NCI-H2081 (cell line): ENCODE measurements at regions not wholly inside any gene's neighbourhood (a gene's known extent, or its start where the extent isn't known, plus 50 kb on each side); places are given as distances from the start of the nearest gene placed in this dataset.
"Not testable (repeated sequence)": the region's sequence is repeated elsewhere in the genome, so short reads cannot be mapped to it uniquely, and the experiment has no call there.

Experiments
- DNase-seq, 2 experiments: peaks; one replicate each; lab custom pipeline; 2025; lab: John Stamatoyannopoulos, UW

DNA sequence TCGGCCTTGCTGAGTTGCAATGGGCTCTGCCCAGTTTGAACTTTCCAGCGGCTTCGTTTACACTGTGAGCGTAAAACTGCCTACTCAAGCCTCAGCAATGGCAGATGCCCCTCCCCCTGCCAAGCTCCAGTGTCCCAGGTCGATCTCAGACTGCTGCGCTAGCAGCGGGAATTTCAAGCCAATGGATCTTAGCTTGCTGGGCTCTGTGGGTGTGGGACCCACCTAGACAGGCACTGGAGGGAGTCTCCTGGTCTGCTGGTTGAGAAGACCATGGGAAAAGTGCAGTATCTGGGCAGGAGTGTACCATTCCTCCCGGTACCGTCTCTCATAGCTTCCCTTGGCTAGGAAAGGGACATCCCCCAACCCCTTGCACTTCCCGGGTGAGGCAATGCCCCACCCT lies 88.2 kb downstream of the KLHL28 start:
- DNase-seq: no peak

- DNase-seq: no peak
These were observed 95.0 kb downstream of the KLHL28 start for GRCh38 chr14:44866770-44867169.

DNA sequence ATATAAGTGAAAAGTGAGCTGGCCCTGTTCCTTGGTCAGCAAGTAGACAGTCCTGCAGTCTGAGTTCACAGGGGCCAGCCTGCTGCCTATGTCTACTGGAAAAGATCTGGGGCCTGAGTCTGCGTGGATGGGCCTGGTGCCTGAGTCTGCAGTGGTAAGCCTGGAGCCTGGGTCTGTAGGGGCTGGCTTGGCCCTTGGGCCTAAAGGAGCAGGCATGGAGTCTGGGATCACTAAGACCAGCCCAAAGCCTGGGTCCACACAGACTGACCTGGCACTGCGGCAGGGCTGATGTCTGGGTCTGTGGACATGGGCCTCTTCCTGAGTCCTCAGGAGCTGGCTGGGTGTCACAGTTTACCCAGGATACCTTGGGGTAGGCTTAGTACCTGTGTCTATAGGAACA lies 95.4 kb downstream of the KLHL28 start:
- no peak for DNase-seq

DNA sequence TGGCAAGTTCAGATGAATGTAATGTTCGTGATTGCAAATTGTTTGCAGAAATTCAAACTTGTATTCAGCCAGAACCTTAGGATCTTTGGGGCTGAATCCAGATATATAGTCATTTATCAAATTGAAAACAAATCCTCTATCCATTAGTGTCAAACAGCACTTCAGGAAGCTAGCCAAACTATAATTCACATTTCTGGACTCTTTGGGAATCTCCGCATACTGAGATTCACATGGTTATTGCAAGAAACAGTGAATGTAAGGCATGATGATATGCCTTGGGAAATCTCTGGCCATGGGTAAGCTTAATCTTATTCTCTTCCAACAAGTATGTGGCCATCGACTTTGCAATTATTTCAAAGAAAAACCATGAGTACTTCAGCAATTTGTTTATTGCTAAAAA lies 98.5 kb downstream of the KLHL28 start:
- DNase-seq: no peak

DNA sequence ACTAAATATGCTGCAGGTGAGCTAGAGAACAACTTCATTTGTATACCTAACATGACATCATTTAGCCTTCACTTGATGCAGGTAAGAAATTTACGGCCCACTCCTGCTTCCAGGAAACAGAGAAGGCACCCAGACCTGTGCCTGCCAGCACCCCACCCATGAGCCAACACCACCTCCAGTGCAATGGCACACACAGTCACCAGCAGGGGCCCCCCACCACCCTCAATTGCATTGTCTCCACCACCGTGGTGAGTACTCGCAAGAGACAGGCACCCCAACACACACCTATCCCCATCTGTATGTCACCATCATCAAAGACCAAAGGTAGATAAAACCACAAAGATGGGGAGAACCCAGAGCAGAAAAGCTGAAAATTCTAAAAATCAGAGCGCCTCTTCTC lies 107.6 kb downstream of the KLHL28 start:
- DNase-seq: no peak

DNA sequence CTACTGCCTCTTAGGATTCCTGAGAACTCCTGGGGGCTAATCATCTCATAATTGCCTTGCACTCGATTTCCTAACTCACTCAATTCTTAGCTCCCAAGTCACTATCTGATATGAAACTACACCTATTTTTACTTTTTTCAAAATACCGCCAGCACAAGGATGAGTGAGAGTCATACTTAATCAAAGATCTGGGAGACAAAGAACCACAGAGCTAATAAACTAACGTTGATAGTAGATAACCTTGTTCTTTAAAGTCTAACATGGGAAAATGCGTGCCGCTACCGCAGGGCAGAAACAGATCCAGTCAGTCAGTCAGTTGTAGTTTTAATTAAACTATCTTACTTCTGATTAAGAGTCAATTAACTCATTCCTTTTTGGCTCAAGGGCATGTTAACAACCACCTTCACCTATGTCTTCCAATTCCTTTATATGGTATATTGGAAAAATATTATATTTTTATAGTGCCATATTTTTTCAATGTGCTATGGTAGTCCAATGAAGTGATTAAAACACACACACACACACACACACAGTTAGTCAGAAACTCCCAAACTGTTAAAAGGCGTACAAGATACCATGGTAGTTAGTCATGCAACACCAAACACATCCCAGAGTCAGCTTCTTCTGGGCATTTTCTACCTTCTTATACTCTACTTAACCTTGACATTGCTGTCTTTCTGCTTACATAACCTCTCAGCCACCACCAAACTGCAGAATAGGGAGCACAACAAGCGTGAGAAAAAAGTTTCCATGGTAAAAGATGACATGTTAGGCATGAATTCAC lies 114.0 kb downstream of the KLHL28 start:
- DNase-seq: no peak

- DNase-seq: peak; percentile 53 to 60
These were observed 115.4 kb downstream of the KLHL28 start for GRCh38 chr14:44846232-44846824.

DNA sequence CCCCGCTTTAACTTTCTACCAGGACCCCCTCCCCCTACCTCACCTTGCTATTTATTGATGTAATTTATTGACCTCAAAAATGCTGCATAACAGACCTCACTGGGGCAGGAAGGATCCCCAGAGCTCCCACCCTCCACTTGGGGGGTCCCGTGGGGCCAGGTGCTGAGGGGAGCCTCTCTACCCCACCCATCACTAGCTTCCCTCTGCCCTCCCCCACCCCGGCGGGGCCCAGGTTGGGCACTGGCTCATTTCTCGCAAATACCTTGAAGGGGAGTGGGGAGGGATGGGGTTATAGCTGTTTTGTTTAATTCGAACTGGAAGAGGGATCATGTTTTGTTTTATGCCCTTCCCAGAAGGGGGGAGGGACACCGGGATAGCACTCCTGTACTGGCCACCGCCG lies 125.8 kb downstream of the KLHL28 start:
- DNase-seq: not testable (repeated sequence)

GRCh38 chr14:44833376-44834060 lies 128.2 kb downstream of the KLHL28 start:
- DNase-seq: no peak

GRCh38 chr14:44830371-44830770 lies 131.4 kb downstream of the KLHL28 start:
- DNase-seq: no peak

- DNase-seq: no peak
These were observed 132.7 kb downstream of the KLHL28 start for GRCh38 chr14:44829021-44829420.

DNA sequence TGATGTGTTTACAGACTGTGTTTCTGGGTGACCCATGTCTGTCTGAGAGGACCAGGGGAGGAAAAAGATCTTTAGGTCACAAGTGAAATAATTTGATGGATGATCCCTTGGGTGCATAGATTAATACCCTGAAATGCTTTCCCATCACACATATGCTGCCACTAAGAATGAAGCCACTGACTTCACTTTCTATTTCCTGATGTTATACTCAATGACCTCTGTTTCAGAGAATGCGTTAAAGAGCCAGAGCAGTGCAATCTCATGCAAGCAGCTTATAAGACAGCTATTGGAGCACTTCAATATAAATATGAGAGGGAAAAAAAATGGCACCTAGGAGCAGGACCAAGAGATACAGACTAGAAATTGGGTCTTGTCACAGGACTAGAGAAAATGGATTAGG lies 133.7 kb downstream of the KLHL28 start:
- no peak for DNase-seq

GRCh38 chr14:44820230-44820964 lies 141.3 kb downstream of the KLHL28 start:
- DNase-seq: no peak

GRCh38 chr14:44814196-44814595 lies 147.6 kb downstream of the KLHL28 start:
- DNase-seq: no peak

GRCh38 chr14:44812672-44813071 lies 149.1 kb downstream of the KLHL28 start:
- DNase-seq: no peak

- no peak for DNase-seq
These were observed 157.4 kb downstream of the KLHL28 start for GRCh38 chr14:44804391-44804790.

GRCh38 chr14:44803239-44803905 lies 158.4 kb downstream of the KLHL28 start:
- peak; percentile 33 to 69 for DNase-seq

DNA sequence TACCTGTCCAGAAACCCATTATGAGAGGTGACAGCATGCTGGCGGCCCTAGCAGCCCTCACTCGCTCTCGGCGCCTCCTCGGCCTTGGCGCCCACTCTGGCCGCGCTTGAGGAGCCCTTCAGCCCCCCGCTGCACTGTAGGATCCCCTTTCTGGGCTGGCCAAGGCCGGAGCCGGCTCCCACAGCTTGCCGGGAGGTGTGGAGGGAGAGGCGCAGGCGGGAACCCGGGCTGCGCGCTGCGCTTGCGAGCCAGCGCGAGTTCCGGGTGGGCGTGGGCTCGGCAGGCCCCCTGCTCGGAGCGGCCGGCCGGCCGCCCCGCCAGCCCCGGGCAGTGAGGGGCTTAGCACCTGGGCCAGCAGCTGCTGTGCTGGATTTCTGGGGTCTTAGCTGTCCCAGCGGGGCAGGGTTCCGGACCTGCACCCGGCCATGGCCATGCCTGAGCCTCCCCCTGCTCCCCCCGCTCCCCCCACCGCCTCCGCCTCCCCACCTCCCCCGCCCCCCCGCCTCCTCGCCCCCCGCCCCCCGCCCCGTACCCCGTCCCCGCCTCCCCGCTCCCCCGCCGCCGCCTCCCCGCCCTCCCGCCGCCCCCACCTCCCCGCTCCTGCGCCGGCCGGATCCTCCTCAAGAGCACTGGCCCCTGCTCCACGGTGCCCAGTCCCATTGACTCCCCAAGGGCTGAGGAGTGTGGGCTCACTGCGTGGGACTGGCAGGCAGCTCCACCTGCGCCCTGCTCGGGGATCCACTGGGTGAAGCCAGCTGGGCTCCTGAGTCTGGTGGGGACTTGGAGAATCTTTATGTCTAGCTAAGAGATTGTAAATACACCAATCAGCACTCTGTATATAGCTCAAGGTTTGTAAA lies 163.1 kb downstream of the KLHL28 start:
- no peak for DNase-seq

DNA sequence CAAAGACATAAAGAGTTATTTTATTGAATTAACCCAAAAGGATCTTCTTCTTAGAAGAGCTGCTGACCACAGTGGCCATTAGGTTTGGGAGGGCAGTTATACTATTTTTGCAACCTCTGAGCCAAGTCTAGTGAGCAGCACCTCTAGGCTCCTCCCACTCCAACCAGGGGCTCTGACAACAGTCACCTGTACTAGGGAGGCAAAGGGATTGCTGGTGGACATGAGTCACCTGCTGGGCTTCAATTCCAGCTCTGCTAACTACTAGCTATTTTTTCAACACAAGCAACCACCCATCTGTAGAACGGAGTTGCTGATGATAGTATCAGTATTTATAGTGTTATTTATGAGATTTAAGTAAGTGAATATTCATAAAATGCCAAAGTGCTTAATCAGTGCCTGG lies 166.0 kb downstream of the KLHL28 start:
- DNase-seq: no peak

DNA sequence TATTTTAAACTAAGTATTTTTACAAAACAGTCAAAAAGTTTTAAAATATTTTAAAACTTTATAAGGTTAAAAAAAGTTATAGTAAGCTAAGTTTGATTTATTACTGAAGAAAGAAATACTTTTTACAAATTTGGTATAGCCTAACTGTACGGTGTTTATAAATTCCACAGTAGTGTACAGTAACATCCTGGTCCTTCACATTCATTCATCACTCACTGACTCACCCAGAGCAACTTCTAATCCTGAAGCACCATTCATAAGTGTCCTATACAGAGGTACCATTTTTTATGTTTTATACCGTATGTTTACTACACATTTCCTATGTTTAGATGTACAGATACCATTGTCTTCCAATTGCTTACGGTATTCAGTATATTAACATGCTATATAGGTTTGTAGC lies 170.0 kb downstream of the KLHL28 start:
- DNase-seq: no peak

- no peak for DNase-seq
These were observed 173.1 kb downstream of the KLHL28 start for GRCh38 chr14:44788612-44789011.
